HG02571 (cell line): ENCODE measurements at regions not wholly inside any gene's neighbourhood (a gene's known extent, or its start where the extent isn't known, plus 50 kb on each side); places are given as distances from the start of the nearest gene placed in this dataset.

Experiments
- ATAC-seq: cut with Tn5 transposase; IDR thresholded peaks from one replicate; pipeline ENCODE4 v1.9.1; 2021; ENCODE audit warnings: mild to moderate bottlenecking, moderate library complexity; ENCODE audit not compliant: unreplicated experiment

GRCh38 chr17:77508047-77508715 lies 367.4 kb downstream of the SEC14L1 start:
- ATAC-seq, result no peak

- ATAC-seq, result no peak
Observed at GRCh38 chr17:77509089-77509488, 368.3 kb downstream of the SEC14L1 start.

GRCh38 chr17:77509599-77509998 lies 368.8 kb downstream of the SEC14L1 start:
- ATAC-seq, result no peak

- ATAC-seq, result no peak
Observed at GRCh38 chr17:77510133-77510796, 369.5 kb downstream of the SEC14L1 start.

- ATAC-seq, result no peak
Observed at GRCh38 chr17:77511514-77512061, 370.8 kb downstream of the SEC14L1 start.

- ATAC-seq, result no peak
Observed at GRCh38 chr17:77512062-77512946, 371.5 kb downstream of the SEC14L1 start.

GRCh38 chr17:77513045-77513444 lies 372.3 kb downstream of the SEC14L1 start:
- ATAC-seq, result no peak

- ATAC-seq, result no peak
Observed at GRCh38 chr17:77515227-77515626, 374.5 kb downstream of the SEC14L1 start.

- no peak for ATAC-seq
Observed at GRCh38 chr17:77516902-77517301, 376.1 kb downstream of the SEC14L1 start.

GRCh38 chr17:77521076-77521475 lies 380.3 kb downstream of the SEC14L1 start:
- ATAC-seq, result no peak

GRCh38 chr17:77523540-77523939 lies 382.8 kb downstream of the SEC14L1 start:
- no peak for ATAC-seq

- ATAC-seq, result no peak
Observed at GRCh38 chr17:77526259-77526711, 385.5 kb downstream of the SEC14L1 start.

- ATAC-seq, result no peak
Observed at GRCh38 chr17:77526728-77527350, 386.1 kb downstream of the SEC14L1 start.

GRCh38 chr17:77527409-77527808 lies 386.6 kb downstream of the SEC14L1 start:
- ATAC-seq, result no peak

- no peak for ATAC-seq
Observed at GRCh38 chr17:77527836-77528505, 387.2 kb downstream of the SEC14L1 start.

GRCh38 chr17:77528516-77529327 lies 388.0 kb downstream of the SEC14L1 start:
- ATAC-seq, result no peak

- no peak for ATAC-seq
Observed at GRCh38 chr17:77529328-77529650, 388.5 kb downstream of the SEC14L1 start.

GRCh38 chr17:77530591-77530990 lies 389.8 kb downstream of the SEC14L1 start:
- ATAC-seq, result no peak

- ATAC-seq, result no peak
Observed at GRCh38 chr17:77531002-77531401, 390.2 kb downstream of the SEC14L1 start.

- ATAC-seq, result no peak
Observed at GRCh38 chr17:77531641-77532040, 390.9 kb downstream of the SEC14L1 start.
